ENCODE measurements at regions not wholly inside any gene's neighbourhood (a gene's known extent, or its start where the extent isn't known, plus 50 kb on each side); places are given as distances from the start of the nearest gene placed in this dataset.
"Not testable (repeated sequence)": the region's sequence is repeated elsewhere in the genome, so short reads cannot be mapped to it uniquely, and the experiment has no call there.

GRCh38 chr16:79898703-79899102 is 298.2 kb upstream of the MAF start:
- DNase-seq (ENCODE audit: low spot score), result no peak

- DNase-seq (ENCODE audit: low spot score), result no peak
Observed at GRCh38 chr16:79897453-79898146, 297.1 kb upstream of the MAF start.

- no peak for DNase-seq (ENCODE audit: low spot score)
Observed at GRCh38 chr16:79897104-79897452, 296.5 kb upstream of the MAF start.

- no peak for DNase-seq (ENCODE audit: low spot score)
Observed at GRCh38 chr16:79895917-79896203, 295.3 kb upstream of the MAF start.

- DNase-seq (ENCODE audit: low spot score), result no peak
Observed at GRCh38 chr16:79895053-79895916, 294.7 kb upstream of the MAF start.

GRCh38 chr16:79893445-79893844 is 292.9 kb upstream of the MAF start:
- DNase-seq (ENCODE audit: low spot score), result no peak

GRCh38 chr16:79892278-79892677 is 291.7 kb upstream of the MAF start:
- DNase-seq (ENCODE audit: low spot score), result no peak

GRCh38 chr16:79891458-79891857 is 290.9 kb upstream of the MAF start:
- DNase-seq (ENCODE audit: low spot score), result no peak

- no peak for DNase-seq (ENCODE audit: low spot score)
Observed at GRCh38 chr16:79887541-79888540, 287.3 kb upstream of the MAF start.

GRCh38 chr16:79885320-79885719 is 284.8 kb upstream of the MAF start:
- peak; percentile 59 for DNase-seq (ENCODE audit: low spot score)

GRCh38 chr16:79883494-79883893 is 283.0 kb upstream of the MAF start:
- DNase-seq (ENCODE audit: low spot score), result no peak

GRCh38 chr16:79882340-79883005 is 281.9 kb upstream of the MAF start:
- no peak for DNase-seq (ENCODE audit: low spot score)

GRCh38 chr16:79881107-79881506 is 280.6 kb upstream of the MAF start:
- DNase-seq (ENCODE audit: low spot score), result not testable (repeated sequence)

- no peak for DNase-seq (ENCODE audit: low spot score)
Observed at GRCh38 chr16:79876332-79876730, 275.8 kb upstream of the MAF start.

- DNase-seq (ENCODE audit: low spot score), result no peak
Observed at GRCh38 chr16:79874391-79874790, 273.9 kb upstream of the MAF start.

- DNase-seq (ENCODE audit: low spot score), result no peak
Observed at GRCh38 chr16:79873825-79874224, 273.3 kb upstream of the MAF start.

- DNase-seq (ENCODE audit: low spot score), result no peak
Observed at GRCh38 chr16:79871906-79872305, 271.4 kb upstream of the MAF start.

GRCh38 chr16:79870016-79870886 is 269.7 kb upstream of the MAF start:
- DNase-seq (ENCODE audit: low spot score), result no peak

GRCh38 chr16:79869304-79870015 is 268.9 kb upstream of the MAF start:
- DNase-seq (ENCODE audit: low spot score), result no peak

GRCh38 chr16:79868841-79869240 is 268.3 kb upstream of the MAF start:
- DNase-seq (ENCODE audit: low spot score), result no peak

Measured in ureter (tissue), 1 donor.